HG03342 (cell line): ENCODE measurements at regions not wholly inside any gene's neighbourhood (a gene's known extent, or its start where the extent isn't known, plus 50 kb on each side); places are given as distances from the start of the nearest gene placed in this dataset.

Experiments
- ATAC-seq: cut with Tn5 transposase; IDR thresholded peaks from one replicate; pipeline ENCODE4 v1.9.1; 2021; ENCODE audit warnings: mild to moderate bottlenecking, moderate library complexity; ENCODE audit not compliant: unreplicated experiment

DNA sequence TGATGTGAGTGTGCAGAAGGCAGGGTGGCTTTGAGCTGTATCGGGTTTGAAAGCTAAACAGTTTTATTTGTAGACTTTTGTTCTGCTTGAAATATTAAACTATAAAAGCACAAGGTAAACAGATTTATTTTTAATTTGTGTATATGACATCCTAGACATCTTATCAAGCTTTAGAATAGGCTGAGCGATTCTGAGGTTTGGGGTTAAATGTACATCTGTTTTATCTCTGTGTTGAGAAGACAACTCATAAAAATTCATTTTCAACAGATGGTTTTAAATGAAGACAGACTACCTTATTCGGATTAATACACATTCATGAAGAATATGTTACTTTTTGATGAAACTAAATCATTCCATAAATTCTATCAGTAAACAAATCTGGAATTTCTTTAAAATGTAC lies 368.8 kb downstream of the RPRM start:
- no peak for ATAC-seq

- ATAC-seq = peak; percentile 53
These were observed 371.6 kb downstream of the RPRM start for GRCh38 chr2:153106802-153107477.

DNA sequence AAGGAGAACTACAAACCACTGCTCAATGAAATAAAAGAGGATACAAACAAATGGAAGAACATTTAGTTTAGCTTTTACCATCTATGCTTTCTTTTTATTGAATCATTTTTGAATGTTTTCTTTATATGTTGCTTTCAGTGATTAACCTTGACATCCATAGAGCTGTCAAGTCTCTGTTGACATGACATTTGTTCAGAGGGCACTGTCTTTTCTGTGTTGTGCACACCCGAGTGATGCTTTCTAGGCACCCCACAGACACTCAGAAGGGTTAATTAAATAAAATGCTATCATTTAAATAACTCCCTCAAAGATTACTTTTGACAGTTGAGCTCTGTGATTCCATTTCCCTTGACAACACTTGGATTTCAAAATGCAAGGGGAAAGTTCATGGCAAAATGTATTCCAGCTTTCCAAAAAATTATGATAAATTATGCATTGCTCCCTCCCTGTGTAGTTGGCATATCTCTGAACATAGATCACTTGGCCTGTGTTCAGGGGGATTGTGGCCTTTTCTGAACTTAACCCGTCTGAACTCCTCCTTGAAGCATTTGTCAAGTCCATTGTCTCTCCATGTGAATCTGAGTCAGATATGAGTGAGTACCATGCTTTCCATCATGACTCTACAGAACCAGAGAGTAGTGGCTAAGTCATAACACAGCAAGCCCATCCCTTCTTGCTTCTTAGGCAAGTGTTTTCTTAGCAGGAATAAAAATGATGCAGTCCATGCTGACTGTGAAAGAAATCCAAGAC lies 372.6 kb downstream of the RPRM start:
- ATAC-seq = no peak

GRCh38 chr2:153101187-153101586 lies 377.4 kb downstream of the RPRM start:
- no peak for ATAC-seq

GRCh38 chr2:153100151-153100550 lies 378.4 kb downstream of the RPRM start:
- no peak for ATAC-seq

DNA sequence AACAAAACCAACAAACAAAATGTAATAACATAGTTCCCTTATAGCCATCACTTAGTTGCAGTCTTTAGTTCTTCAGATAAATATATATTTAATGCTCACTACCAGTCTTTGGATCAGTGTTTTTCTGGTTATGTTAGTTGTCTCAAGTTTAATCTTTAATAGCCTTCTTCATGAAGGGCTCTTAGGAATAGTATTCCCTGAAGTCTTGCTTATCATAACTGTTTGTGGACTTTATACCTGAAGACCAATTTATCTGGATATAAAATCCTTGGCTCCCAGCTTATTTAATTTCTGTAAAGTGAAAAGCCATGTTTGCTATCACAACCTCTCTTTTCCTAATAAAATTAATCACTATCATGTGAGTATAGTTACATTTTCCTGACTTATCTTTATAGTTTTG lies 379.7 kb downstream of the ARL6IP6 start:
- no peak for ATAC-seq

DNA sequence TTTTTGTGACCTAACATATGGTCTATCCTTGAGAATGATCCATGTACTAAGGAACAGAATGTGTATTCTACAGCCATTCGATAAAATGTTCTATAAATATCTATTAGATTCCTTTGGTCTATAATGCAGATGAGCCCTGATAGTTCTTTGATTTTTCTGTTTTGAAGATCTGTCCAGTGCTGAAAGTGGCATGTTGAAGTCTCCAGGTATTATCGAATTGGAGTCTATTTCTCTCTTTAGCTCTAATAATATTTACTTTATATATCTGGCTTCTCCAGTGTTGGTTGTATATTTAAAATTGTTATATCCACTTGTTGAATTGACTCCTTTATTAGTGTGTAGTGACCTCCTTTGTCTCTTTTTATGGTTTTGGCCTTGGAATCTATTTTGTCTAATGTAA lies 377.9 kb downstream of the ARL6IP6 start:
- no peak for ATAC-seq

GRCh38 chr2:153091344-153091743 lies 372.9 kb downstream of the ARL6IP6 start:
- no peak for ATAC-seq

DNA sequence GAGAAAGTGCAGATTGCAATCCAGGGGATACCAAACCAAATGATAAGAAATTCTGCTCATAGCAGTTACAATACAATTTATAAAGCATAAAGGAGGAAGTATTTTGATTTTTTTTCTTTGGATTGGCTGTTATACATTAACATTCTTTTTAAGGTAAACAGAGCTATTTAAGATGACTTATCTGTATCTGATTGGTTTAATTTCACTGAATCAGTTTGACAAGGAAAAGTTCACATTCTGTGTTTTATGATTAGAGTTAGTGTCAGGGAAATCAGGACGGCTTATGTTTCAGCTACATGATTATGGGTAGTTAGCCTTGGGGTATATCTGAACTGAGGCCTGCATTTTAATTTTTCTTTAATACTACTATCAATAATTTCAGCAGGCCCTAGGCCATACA lies 360.9 kb downstream of the ARL6IP6 start:
- ATAC-seq = no peak

GRCh38 chr2:153077311-153077710 lies 358.9 kb downstream of the ARL6IP6 start:
- no peak for ATAC-seq

DNA sequence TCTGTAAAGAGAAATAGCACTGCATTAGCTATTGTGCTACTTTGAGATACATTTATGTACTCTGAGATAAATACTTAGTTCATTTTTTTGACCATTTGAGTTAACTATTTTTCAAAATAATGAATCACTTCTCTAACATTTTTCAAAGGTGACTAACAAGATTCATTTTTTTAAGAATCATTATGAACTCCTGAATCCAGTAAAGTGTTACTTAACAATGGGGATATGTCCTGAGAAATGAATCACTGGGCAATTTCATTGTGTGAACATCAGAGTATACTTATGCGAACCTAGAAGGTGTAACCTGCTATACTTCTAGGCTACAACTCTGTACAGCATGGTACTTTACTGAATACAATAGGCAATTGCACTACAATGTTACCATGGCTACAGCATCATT lies 355.8 kb downstream of the ARL6IP6 start:
- no peak for ATAC-seq

DNA sequence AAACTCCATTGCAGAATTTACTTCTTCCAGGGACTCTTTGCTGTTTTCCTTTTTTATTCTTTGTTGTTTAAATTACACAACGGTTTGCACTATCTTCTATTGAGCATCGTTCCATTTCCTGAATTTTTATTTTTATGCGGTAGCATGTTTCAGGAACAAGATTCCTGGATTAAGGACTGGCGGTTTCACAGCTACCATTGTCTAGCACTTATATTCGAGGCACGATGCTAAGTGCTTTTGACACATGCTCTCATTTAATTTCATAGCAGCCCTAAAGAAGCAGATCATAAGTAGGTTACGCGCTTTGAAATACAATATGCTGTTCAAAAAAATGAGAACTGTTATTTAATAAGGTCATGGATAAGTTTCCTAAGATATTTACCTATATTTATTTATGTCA lies 354.4 kb downstream of the ARL6IP6 start:
- ATAC-seq = no peak

DNA sequence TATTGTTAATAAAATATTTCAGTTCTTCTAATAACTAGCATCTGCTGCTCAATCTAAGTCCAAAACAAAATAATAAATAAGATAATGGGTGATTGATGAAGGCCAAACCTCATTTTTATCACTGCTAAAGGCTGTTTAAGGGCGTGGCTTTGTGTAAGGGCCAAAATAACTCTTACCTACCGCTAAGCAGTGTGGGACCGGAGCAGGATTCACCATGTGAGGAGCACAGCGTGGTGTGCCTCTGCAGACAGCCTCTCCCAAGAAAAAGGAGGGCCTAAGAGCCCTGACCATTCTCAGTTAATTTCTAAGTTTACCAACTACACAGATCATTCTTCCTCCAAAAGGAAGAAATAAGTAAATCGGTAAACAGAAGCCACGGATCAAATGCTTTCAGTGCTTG lies 353.7 kb downstream of the ARL6IP6 start:
- no peak for ATAC-seq

GRCh38 chr2:153071090-153071489 lies 352.7 kb downstream of the ARL6IP6 start:
- no peak for ATAC-seq

DNA sequence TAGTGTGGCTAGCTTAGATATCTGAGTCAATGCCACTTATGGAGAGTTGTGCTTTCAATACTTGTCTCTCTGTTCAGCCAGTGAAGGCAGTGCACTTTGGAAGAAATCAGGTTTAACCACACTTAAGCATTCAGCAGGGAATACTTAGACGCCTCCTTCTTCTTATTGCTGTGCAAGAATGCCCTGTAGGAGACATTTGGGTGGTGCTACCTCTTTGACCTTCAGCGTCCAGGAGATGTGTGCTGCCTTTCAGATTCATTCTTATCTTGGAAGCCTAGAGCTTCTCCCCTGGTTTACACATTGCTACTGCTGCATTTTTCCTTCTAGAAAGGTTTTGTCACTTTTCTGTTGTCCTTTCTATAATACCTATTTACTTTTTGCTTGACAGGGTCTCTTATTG lies 350.5 kb downstream of the ARL6IP6 start:
- ATAC-seq = no peak

- no peak for ATAC-seq
These were observed 349.6 kb downstream of the ARL6IP6 start for GRCh38 chr2:153068052-153068451.

DNA sequence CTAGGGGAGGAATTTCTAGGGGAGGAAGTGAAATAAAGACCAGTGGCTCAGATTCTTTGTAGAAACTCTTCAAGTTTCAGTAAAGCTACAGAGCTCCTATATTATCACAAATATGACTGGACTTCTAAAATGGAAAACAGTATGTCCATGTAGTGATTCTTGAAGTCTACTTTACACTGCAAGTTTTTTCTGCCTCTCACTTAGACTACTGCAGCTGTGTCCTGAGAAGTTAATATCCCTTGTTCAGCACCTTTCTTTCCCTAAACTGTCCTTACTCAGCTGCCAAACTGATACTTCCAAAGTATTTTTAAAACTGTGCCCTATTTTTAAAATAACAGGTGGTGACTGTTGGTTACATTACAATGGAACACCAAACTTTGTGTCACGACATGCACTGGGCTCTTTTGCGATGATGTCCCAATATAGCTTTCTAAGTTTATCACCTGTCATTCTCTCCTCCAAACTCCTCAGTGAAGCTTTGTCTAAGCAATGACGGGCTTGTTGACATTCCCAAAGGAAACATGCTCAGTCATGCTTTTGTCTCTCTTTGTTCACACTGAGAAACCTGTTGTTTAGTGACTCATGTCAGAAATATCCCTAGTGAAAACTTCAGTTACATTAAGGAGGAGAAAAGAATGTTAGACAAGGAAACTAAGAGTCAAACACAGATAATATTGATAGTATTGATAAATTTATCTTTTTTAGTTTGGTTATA lies 341.1 kb downstream of the ARL6IP6 start:
- no peak for ATAC-seq

DNA sequence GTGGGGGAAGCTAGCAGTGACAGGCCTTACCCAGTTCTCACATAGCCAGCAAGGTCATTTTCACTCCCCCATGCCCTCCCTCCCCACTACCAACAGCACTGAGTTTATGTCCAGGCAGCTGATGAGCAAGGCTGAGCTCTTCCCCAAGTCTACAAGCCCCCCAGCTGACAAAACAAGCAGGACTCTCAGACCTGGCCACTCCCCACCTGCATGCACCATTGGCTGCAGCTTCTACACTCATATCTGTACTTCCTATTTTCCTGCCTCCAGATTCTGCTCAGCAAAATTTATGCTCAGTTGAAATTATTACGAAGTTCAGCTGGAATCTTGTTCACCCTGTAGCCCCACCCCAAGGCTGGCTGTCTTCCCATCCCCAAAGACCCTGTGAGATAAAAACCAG lies 339.3 kb downstream of the ARL6IP6 start:
- no peak for ATAC-seq

DNA sequence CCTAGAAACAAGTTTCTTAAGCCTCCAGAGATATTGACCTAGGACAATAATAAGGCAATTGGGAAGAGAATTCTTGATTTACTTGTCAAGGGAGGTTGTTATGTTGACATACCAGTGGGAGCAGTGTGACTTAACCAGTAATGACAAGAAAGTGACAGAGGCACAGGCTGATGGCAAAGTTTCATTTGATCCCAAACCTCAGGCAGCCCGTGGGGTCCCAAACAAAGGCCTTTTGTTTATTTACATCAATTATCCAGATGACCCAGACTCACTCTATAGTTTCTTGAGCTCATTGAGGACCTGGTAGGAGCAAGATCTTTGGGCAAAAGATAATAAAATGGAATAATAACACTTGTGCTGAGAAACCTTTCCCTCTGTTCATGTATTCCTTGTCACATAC lies 336.8 kb downstream of the ARL6IP6 start:
- ATAC-seq = no peak

GRCh38 chr2:153052807-153053559 lies 334.6 kb downstream of the ARL6IP6 start:
- no peak for ATAC-seq

DNA sequence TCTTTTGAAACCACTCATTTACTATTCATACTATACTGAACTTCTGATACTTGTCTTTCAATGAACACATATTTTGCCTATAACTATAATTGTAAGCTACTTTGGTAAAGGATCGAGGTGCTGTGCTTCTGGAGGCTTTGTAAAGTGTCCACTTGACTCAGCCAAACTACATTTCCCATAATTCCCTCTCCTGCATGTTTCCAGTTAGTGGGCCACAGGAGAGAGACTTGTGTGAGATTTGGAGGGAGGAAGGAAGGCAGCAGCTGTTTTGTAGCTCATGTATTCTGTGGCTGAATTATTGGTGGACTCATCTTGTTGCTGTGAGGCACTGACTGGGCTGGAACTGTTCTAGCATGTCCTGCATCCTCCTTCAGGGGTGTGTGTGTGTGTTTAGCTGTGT lies 328.8 kb downstream of the ARL6IP6 start:
- ATAC-seq = no peak
